HG02981 (cell line): ENCODE measurements at regions not wholly inside any gene's neighbourhood (a gene's known extent, or its start where the extent isn't known, plus 50 kb on each side); places are given as distances from the start of the nearest gene placed in this dataset.
A peak's percentile ranks its signal among the peaks of the same experiment; 100 is the strongest.

ENCODE experiments used
- ATAC-seq: cut with Tn5 transposase; IDR thresholded peaks from one replicate; pipeline ENCODE4 v1.9.1; 2021; ENCODE audit warnings: mild to moderate bottlenecking, moderate library complexity; ENCODE audit not compliant: unreplicated experiment

DNA sequence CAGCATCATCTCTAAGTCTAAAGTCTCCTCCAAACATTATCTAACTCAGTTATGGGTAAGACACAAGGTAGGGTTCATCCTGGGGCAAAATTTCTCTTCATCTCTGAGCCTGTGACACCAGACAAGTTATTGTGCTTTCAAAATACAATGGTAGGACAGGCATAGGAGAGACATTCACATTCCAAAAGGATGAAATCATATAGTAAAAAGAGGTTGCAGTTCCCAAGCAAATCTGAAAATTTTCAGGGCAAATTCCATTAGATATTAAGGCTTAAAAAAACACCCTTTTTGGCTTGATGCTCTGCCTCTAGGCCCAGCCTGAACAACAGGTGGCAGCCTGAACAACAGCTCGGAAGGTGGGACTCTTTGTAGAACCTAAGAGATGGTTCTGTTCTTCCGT is 448.3 kb upstream of the SLIT2 start:
- ATAC-seq = no peak

DNA sequence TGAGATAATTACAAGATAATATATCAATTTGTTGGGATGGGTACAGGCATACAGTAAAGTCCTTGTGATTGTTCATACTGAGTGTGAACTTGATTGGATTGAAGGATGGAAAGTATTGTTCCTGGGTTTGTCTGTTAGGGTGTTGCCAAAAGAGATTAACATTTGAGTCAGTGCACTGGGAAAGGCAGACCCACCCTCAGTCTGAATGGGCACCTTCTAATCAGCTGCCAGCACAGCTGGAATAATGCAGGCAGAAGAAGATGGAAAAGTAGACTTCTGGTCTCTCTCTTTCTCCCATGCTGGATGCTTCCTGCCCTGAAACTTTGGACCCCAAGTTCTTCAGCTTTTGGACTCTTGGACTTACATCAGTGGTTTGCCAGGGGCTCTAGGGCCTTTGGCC is 457.9 kb upstream of the SLIT2 start:
- ATAC-seq = no peak

DNA sequence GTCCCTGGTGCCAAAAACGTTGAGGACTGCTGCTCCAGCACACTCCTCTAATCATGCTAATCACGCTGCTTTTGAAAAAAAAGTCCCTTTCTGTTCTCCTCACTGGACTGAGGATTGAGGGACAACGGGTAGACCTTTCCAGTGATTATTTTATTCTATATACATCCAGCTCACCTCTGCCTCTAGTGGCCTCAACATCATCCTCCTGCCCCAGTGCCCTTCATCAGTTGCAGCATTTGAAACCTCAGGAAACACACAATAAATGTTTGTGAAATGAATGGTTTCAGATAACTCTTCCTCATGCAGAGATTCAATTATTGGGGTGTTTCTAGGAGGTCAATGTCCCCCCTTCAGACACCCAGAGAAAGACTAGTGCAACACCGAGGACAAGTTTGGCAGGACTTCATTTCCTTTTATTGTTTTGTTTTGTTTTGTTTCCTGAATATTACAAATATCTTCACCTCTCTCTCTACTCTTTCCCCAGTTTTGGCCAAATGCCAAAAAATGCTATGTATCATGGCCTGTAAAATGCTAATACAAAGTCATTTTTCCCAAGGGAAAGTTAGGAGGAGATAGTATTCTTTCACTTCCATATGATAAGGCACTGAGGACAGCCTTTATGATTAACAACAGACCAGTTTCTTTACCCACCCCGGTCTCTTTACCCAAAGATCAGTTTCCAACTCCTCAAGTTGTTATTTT is 460.1 kb upstream of the SLIT2 start:
- ATAC-seq = no peak

DNA sequence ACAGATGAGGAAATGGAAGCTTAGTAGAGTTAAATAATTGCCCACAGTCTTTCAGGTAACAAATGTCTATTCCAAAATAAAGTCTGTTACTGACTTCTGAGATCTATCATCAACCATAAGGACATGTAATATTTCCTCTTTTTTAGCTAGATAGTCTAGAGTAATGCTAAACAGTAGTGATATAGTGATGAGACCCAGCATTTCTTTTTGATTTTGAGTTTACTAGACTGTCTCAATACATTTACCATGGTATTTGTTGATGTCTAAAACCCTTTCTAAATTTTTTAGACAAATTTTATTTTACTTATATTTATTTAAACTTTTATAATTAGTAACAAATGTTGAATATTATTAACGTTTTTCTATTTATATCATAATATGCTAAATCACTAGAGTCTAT is 465.1 kb upstream of the SLIT2 start:
- ATAC-seq = no peak

DNA sequence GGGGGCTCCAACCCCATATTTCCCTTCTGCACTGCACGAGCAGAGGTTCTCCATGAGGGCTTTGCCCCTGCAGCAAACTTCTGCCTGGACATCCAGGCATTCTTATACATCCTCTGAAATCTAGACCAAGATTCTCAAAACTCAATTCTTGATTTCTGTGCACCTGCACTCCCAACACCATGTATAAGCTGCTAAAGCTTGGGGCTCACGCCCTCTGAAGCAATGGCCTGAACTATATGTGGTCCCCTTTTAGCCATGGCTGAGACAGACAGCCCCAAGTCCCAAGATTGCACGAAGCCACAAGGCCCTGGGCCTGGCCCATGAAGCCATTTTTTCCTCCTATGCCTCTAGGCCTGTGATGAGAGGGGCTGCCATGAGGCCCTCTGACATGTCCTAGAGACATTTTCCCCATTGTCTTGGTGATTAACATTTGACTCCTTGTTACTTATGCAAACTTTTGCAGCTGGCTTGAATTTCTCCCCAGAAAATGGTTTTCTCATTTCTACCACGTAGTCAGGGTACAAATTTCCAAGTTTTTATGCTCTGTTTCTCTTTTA is 468.0 kb upstream of the SLIT2 start:
- no peak for ATAC-seq

DNA sequence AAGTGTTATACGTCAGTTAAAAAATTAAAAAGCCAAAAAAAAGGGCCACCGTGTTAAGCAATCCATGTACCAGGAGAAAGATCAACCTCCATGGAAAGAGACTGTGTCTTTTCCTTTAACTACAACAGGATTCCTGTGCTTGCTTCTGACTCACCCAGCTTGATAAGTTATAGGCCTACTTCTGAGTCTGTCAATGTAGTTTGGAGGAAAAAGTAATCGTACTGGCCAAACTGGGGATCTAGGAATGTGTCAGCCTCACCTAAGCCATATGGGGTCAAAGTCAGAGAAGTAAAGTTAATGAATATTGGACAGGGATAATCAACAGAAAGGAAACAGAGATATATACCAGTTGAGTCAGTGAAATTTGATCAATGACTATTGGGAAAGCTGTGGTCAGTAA is 470.8 kb upstream of the SLIT2 start:
- no peak for ATAC-seq

DNA sequence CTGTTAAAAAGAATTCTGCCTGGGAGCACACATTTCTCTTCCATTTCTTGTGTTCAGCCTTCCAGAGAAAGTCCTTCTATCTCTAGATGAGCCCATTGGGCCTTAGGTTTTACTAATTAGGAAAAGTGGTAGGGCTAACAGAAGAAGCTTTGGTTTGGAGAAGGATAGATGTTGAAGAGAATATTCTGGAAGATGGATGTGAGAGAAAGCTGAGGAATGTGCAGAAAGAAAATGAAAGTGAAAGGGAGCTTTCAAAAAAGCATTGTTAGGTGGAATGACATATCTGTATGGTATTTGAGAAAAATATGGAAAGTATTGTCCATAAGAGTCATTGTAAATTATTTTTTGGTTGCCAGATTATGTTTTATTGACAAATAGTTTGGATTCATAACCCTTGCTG is 474.8 kb upstream of the SLIT2 start:
- ATAC-seq = no peak

DNA sequence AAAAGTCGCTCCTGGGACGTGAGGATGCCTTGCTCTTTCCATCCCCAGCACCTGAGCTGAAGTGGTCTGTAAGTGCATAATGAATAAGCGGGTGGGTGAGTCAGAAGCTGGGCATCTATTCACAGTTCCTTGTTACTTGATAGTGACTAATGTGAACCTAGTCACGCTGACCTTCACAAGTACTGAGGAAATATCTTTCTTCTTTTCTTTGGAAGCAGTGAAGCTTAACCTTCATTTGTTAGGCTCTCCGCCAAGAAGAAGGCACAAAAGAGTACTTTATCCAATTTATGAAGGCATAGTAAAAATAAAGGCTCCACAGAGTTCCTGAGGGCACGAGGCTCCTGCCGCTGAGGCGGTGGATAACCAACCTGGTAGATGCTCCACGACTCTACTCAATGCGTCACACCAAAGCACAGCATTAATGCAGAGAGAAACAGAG is 475.7 kb upstream of the SLIT2 start:
- no peak for ATAC-seq

DNA sequence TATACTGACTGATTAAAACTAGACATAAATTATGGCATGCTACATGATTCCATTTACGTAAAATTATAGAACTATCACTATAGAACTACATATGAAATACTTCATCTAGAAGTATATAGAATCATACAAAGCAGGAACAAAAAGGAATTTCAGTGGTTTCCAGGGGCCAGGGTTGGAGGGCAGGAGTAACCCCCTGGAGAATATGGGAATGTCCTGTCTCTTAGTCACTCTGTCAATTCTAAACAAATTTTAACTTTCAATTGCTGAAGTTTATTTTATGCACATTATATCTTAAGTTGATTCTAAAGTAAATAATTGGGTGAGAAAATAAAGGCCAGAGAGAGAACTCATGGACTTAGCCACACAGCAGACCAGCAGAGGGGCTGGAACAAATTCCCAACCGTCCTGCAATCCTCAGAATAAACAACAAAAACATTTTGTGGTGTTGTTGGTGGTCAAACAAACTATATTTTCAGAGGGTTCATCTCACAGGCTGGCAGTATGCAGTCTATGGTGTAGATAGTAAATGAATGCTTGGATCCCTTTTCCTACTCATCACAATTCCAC is 476.9 kb upstream of the SLIT2 start:
- ATAC-seq = no peak

DNA sequence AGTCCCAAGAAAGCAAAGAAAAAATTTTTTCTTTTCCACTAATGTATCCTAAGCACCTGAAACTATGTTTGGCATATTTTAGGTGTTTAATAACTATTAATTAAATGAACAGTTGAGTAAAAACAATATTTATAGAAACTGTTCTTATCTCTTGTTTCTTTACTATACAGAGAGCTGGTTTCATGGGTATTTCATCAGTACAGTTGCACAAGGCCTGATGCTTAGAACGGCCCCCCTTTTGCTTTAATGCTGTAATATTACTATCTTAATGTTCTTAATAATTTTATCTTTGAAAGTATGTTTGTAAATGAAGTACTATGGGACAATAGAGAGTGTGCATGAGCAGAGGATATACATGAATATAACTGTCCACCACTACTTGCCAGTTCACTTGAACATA is 479.1 kb upstream of the SLIT2 start:
- no peak for ATAC-seq

DNA sequence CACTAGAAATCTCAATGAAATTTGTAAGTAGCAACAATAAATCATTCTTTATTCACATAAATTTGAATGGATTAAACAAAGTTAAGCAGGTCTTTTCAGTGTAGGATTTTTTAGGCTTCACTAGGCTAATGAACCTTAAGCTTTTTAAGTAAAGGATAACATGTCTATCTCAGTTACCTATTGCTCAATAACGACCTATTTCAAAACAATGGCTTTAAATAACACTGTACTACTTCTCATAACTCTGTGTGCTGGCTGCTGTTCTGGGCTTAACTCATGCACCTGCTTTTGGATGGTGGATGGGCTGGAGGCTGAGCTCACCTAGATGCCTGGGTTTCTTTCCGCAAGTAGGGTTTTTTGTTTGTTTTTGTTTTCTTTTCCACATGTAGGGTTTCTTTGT is 495.0 kb upstream of the SLIT2 start:
- ATAC-seq = no peak

DNA sequence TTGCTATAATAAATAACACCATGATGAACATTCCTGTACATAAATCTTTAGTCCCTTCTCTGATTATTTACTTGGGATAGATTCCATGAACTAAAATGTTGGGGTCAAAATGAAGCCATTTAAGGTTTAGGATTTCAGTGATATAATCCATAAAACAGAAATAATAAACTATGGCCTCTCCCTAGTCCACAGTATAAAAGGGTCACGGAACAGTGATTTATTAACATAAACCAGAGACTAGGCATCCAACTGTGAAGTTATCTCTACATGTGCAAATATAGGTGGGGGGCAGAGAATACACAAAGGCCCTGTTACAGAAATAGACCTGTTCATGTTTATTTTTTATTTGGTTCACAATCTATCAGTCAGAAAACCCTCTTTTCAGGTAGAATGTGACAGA is 499.1 kb upstream of the SLIT2 start:
- ATAC-seq = no peak

DNA sequence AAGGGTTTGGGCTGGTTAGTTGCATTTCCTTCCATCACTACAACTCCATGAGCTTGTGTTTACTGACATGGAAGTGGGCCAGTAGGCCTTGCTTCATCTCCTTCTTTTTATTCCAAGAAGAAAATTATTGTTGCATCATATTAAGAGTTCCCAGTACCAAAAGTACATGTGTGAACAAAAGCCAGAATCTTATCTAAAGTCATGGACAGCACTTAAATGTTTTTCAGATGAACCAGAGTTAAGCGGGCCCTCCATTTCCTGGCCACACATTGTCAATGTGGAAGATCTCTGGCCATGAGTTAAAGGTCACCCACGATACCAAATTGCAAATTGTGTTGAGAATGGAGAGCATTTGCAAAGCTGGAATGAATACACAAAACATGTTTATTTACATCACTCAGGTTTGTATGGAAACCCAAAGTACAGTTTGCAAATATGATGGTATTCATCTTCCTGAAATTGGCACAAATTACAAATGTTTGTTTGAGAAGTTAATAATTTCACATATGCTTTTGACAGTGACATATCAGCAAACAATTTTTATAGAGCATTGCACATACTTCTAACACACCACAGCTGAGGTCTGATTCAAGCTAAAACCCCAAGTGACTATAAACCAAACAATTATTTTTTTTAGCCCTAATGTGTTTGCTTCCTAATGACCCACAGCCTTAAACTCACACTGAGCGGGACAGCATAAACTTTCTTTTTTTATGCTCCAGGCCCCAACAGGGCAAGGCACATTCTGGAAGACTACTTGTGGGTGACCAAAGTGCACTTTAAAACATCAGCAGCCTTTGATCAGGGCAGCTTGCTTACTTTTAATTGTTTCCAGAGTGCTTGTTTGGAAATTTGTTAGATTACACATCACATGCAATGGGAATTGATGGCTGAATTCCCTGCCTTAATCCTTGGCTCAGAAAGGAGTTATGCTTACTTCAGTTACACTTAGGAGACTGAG is 502.9 kb upstream of the SLIT2 start:
- ATAC-seq = no peak

DNA sequence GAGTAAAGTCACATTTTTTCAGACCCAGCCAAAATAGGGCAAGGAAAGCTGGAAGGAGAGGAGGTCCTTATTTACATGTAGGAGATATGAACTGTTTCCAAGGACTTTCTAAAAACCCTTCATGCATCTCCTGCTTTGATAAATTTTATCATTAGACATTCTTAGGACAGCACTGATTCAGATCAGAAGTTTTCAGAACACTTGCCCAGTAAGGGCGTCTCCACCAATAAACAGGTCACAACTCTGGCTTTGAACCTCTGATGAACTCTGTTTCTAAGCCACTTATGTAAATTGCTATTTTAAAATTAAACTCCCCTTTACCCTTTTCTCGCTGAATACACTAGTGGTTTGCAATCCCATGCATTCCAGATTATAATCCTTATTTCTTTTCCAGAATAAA is 505.3 kb upstream of the SLIT2 start:
- no peak for ATAC-seq

DNA sequence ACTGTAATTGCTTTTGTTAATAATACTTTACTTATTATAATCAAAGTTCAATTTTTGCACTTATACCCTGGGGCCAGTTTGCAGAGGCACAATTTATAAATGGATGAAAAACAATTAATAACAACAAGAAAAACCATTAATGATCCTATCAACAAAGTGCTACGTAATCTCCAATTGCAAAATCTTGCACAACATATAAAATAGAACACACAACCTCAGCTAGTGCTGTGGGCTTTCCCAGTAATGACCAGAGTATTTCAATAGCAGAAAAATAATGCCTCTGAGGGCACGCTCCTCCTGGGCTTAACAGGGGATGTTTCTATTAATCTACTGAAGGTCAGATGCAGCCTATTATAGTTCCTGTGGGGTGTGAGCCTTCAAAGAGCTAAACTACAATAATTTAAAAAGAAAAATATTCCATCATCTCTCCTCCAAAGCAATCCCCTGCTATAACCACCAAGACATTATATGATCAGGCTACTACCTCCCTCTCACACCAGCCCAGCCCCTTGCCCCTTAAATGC is 508.5 kb upstream of the SLIT2 start:
- no peak for ATAC-seq

DNA sequence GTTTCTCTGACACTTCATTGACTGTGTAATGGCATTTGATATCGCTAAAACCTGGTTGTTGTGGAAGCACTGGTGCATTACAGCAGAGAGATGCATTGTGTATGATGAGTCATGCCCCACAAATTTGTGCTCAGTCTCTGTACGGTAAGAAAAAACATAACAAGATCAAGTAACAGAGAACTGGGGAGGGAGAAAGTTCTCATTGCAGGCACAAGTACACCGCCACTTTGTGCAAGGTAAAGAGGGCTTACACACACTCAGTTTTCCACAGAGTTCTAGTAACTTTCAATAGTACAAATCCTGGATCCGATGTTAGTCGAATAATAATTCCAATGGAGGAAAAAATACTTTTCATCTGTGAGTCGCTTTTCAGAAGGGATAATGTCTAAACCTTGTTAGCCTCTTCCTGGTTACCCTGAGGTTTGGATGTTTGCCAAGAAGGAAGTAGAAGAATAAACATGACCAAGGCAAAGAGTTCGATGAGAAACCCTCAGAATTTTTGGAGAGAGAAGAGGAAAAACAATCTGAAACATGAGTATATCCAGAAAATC is 512.5 kb upstream of the SLIT2 start:
- ATAC-seq = no peak

DNA sequence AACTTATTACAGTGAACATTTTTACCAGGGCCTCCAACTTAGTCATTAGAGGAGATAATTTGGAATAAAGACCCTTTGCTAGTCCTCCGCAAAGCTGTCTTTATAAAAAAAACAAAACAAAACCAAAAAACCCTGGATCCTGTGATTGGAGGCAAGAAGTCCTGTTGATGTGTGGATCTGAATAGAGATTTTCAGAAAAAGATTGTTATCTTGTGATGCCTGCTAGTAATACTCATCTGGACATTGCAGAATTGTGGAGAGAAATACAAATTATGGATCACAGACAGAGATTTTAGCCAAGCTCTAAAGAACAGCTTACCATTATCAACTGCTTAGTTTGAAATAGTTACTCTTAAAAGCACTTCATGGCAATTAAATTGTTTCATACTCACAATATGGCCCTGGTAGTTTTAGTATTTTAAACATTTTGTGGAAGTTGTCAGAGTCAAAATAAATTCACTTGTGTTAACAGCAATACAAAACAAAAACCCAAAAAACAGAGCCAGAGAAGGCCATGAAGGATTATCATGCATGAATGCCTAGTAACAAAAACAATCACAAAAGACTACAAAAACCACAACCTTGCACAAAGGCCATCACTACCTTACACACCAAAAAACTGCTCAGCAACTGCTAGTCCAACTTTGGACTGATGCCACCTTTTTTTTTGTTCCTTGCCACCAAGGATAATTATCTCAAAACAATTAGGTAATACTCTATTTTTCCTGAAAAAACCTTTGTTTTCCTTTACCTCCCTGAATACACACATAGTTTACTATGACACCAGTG is 514.5 kb upstream of the SLIT2 start:
- ATAC-seq = no peak

DNA sequence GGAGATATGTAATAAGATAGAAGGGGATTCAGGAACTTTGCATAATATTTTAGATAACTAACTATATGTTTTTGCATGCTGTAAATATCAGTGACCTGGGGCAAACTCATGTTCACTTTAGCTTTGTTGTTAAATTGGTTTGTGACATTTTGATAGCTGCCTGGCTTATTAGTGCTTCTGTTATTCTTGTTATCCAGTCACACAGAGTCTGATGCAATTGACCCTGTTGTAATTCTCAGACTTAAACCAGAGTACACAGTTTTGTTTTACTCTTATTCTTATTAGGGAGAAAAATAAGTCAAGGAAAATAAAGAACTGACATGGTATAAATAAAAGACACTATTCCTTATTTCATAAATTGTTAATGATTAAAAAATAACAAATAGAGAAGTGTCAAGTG is 516.7 kb upstream of the SLIT2 start:
- ATAC-seq = no peak

DNA sequence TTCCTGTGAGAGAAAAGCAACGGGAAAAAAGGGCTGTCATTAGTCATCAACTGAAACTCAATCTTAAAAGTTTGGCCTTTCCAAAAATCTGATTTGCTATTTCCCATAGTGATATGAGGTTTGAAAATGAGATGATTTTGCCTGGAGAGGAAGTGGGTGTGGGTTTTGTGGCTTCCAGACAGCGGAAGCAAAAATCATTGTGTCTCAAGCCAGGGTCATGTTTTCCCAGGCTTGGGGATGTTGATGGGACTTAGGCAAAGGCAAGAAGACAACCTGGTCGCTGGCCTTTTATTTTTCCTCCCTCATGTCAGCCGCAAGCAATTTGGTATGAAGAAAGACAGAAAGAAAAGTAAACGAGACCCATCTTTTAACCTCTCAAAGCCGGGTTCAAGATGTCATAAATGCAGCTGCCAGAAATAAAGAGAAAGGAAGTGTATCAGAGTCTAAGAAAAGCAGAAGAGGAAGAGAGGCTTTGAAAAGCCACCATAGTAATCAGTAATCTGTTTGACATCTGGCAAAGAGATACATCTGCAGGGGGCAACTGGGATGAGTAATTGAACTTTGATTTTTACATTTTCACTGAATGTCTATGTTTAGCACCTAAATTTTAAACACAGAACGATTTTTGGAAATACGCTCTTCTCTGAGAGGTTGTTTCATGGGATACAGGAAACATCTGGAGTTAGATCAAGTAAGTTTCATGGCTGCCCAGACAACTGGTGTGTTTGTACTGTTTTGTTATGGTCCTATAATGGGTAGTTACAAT is 521.6 kb upstream of the SLIT2 start:
- peak; percentile 80 for ATAC-seq

DNA sequence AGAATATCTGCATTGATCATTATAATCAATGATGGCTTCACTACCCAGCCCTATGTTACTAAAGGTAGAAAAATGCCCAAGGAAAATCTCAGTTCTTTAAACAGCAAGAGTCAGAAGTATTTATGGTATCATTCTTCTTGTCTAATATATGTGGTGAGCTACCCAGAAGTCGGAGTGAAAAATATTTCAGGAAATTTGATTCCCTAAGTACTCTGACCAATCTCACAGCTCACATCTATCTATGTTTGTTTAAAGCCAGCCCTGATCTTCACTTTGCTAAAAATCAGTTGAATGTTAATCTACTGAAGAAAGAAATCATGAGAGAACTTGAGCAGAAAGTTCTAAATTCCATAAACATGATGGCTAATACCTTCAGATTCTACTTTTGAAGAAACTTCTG is 522.9 kb upstream of the SLIT2 start:
- ATAC-seq = no peak
